PC-3 (cell line): ENCODE measurements at regions not wholly inside any gene's neighbourhood (a gene's known extent, or its start where the extent isn't known, plus 50 kb on each side); places are given as distances from the start of the nearest gene placed in this dataset.
"Not testable (repeated sequence)": the region's sequence is repeated elsewhere in the genome, so short reads cannot be mapped to it uniquely, and the experiment has no call there.

Experiments
- CTCF ChIP-seq: fragments of 300-600 bp; sonication (generic); conservative IDR thresholded peaks from 2 replicates; pipeline ENCODE4 v1.5.1; 2017; ENCODE audit warnings: antibody characterized with exemption, low read depth, mild to moderate bottlenecking, low read length
- EZH2phosphoT487 ChIP-seq: fragments of 300-600 bp; sonication (generic); IDR thresholded peaks from 2 replicates; pipeline ENCODE4 v1.6.1; 2018; ENCODE audit warnings: mild to moderate bottlenecking, antibody characterized with exemption, low read length, borderline replicate concordance

- not testable (repeated sequence) for TF ChIP-seq CTCF, EZH2phosphoT487
Observed at GRCh38 chr10:87433836-87434235, 70.9 kb upstream of the MINPP1 start.
